GM19372 (cell line): ENCODE measurements at regions not wholly inside any gene's neighbourhood (a gene's known extent, or its start where the extent isn't known, plus 50 kb on each side); places are given as distances from the start of the nearest gene placed in this dataset.
A peak's percentile ranks its signal among the peaks of the same experiment; 100 is the strongest.
"Not testable (repeated sequence)": the region's sequence is repeated elsewhere in the genome, so short reads cannot be mapped to it uniquely, and the experiment has no call there.

Experiments
- ATAC-seq: cut with Tn5 transposase; IDR thresholded peaks from one replicate; pipeline ENCODE4 v1.9.1; 2021; ENCODE audit warnings: mild to moderate bottlenecking, low read depth, moderate library complexity; ENCODE audit not compliant: unreplicated experiment

DNA sequence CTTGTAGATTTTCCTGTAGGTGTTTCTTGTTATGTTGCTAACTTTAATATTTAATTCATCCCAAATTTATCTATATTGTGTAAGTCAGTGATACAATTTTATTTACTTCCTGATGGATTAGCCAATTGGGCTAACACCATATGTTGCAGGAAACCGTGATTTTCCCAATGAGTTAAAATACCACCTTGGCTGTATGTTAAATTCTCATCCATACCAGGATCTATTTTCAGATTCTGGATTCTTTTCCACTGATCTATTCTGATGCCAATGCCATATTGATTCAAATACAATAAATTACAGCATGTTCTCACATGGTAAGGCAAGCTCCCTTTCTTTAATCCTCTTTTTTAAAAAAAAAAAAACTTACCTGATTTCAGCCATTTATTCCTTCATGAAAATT lies 85.8 kb upstream of the DNAJC10 start:
- no peak for ATAC-seq

DNA sequence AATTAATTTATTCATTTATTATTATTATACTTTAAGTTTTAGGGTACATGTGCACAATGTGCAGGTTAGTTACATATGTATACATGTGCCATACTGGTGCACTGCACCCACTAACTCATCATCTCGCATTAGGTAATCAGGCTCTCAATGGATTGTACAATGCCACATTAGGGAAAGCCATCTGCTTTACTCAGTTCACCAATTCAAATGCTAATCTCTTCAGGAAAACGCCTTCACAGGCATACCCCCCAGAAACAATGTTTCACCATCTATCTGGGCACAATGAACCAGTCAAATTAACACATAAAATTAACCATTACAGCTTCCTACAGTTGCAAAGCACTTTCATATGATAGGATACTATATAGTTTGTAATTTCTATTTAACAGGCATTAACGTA lies 84.8 kb upstream of the DNAJC10 start:
- no peak for ATAC-seq

DNA sequence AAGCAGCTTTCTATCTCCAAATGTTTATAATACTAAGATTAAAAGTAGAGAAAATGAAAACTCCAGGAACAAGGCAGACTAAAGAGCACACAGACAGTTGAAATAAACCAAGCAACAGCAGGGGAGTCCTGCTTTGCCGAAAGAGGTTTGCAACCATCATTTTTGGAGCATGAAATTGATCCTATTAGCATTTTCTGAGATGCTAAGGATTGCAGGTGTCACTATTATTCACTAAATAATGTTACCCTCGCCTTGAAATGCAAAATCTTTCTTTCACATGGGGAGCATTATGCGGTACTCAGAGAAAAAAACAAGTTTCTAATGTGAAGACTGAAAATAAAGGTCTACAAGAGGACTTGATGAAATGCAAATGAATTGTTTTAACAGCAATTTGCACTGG lies 81.7 kb upstream of the DNAJC10 start:
- no peak for ATAC-seq

GRCh38 chr2:182636699-182637098 lies 79.4 kb upstream of the DNAJC10 start:
- ATAC-seq, result no peak

DNA sequence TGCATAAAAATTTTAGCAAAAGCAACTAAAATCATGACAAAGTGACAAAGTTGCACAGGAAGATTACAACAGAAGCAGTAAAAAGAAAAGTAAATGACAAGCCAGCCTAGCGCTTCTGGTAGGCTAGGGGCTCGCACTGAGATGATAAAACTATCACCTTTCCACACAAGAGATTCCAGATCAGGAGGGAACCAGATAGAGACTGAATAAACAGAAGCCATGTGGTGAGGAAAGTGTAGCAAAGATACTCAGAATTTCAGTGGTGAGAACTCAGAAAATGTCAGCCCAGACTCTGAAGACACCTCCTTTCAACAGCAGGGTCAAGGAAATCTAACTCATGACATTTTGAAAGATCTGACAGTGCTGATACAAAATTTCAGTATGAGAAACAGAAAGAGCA lies 77.4 kb upstream of the DNAJC10 start:
- ATAC-seq, result no peak

GRCh38 chr2:182639971-182640370 lies 76.1 kb upstream of the DNAJC10 start:
- ATAC-seq, result no peak

DNA sequence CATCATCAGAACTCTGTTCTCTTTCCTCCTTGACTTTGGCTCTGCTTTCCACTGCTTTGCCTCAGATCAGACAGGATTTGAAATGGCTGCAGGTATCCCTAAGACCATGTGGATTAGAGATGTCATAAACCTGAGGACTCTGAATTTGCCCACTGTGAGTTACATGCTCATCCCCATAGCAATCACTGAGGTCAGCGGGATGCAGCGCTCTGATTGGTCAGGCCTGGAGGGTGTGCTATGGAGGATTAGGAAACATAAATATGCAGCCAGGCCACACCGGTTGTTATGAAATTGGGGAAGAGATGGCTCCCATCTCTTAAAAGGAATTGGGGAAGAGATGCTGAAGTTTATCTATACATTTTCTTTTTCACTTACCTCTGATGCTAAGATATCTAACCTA lies 73.7 kb upstream of the DNAJC10 start:
- ATAC-seq, result peak; percentile 100

DNA sequence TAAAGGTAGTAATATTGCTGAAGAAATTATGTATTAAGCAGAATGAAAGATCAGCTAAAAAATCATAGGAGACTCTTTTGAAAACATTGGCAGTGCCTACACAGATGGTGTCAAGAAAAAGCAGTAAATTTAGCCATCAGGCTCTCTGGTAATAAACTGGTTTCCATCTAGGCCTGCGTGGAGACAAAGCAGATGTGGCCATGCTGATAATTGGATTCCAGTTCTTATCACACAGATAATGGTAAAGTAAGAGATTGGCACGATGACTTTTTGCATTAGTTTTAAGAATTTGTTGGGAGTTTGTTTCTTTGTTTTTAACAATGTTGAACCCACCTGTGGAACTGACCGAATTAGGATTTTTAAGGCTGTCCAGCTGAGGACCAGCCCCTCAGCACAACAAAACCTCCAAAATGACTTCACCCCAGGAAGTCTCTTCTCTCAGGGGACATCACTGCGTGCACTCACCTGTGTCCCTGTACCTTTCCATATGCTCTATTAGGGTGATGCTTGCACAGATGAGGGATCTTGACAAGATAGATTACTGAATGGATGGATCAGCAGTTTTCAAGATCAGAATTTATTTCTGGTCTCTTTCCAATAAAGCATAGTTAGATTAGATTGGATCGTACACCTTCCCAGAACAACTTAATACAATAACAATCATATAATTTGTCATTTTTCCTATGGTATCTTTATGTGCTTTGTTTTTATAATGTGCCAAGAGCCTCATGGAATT lies 69.1 kb upstream of the DNAJC10 start:
- no peak for ATAC-seq

DNA sequence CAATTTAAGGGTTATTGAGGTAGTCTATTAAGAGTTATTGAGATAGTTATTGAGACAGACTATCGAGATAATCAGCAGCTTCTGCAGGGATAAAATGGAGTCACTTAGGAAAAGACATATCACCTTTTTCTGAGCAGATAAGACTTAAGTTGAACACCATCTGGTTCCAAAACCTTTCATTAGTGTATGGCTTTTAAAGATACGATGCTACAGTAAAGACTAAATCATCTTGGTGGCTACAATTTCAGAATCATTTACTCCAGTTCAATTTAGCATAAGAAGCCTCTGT lies 68.6 kb upstream of the DNAJC10 start:
- ATAC-seq, result no peak

- peak; percentile 77 for ATAC-seq
Measured at GRCh38 chr2:182649316-182649715, 66.7 kb upstream of the DNAJC10 start.

DNA sequence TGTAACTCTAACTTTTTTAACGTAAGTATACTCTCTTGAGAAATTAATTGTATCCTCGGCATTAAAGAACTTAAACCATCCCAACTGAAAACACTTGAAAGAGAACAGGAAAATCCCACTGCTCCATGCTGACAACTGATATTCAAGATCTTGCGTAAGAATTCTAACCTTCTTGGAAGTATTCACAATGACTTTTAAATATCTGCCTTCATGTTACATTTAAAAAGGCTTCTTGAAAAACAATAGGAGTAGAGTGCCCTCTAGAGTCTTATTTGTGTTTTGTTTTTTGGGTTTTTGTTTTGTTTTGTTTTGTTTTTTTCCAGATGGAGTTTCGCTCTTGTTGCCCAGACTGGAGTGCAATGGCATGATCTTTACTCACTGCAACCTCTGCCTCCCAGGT lies 65.4 kb upstream of the DNAJC10 start:
- ATAC-seq, result no peak

DNA sequence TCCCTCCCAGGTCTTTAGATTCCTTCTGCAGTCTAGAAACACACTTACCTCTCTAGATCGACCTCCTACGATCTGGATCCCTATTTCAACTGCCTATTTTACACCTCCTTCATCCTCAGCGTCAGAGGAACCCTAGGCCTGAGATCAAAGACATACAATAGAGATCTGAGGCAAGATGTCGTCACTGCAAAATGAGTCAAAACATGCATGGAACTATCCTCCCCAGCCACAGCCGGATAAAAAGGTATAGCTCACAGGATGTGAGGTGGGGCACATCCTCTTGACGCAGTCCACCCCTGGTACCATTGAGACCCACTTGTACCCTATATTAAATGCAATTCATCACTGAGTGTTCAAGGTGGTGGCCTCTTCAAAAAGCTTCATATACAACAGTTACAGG lies 63.7 kb upstream of the DNAJC10 start:
- no peak for ATAC-seq

DNA sequence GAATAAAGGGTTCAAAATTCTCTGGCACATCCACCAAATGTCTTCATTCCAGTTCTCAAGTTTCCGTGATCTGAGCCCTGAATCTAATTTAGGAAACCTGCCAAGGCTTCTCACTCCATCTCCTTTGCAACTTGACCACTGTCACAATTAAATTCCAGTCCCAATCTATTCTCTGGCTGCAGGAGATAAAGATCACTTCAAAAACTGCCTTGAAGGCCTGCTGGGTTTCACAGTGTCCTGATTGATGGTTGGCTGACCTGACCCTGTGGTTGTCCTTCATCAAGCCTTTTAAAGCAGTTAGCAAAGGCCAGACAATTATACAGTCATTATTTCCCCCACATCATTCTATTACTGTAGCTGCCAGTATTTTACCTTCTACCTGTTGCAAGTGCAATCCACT lies 60.3 kb upstream of the DNAJC10 start:
- ATAC-seq, result no peak

GRCh38 chr2:182664212-182664611 lies 51.8 kb upstream of the DNAJC10 start:
- no peak for ATAC-seq

- ATAC-seq, result not testable (repeated sequence)
Measured at GRCh38 chr2:182665500-182665899, 50.6 kb upstream of the DNAJC10 start.
